ENCODE measurements at regions not wholly inside any gene's neighbourhood (a gene's known extent, or its start where the extent isn't known, plus 50 kb on each side); places are given as distances from the start of the nearest gene placed in this dataset.

DNA sequence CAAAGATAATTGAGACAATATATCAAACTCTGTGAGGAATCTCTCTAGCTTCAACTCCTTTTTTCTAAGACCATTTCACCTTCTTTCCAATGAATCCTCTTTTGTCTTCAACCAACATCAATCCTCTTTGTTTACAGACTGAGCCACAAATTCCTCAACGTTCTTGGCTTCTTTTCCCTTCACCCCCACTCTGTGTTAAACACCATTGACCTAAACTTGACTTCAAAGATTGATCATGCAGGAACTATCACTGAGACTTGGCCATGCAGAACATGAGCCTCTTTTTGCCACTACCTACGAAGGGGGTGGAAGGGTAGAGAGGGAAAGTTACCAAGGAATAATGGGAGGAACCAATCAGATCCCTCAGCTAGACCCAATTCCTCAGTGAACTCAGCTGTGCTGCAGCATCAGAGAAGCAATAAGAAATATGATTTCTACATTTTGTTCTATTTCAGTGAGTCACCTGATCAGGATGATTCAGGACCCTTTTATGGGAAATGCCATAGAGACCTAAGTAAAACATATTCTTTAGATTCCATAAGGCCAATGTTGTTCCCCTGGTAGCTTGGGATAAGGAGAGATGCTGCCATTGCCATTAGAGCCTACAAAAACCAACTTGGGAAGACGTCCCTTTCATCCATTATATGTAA lies 187.7 kb upstream of the RGMB start:
- no peak for DNase-seq (ENCODE audit: extremely low read depth, low read depth)
- TF ChIP-seq, protein P1, sequence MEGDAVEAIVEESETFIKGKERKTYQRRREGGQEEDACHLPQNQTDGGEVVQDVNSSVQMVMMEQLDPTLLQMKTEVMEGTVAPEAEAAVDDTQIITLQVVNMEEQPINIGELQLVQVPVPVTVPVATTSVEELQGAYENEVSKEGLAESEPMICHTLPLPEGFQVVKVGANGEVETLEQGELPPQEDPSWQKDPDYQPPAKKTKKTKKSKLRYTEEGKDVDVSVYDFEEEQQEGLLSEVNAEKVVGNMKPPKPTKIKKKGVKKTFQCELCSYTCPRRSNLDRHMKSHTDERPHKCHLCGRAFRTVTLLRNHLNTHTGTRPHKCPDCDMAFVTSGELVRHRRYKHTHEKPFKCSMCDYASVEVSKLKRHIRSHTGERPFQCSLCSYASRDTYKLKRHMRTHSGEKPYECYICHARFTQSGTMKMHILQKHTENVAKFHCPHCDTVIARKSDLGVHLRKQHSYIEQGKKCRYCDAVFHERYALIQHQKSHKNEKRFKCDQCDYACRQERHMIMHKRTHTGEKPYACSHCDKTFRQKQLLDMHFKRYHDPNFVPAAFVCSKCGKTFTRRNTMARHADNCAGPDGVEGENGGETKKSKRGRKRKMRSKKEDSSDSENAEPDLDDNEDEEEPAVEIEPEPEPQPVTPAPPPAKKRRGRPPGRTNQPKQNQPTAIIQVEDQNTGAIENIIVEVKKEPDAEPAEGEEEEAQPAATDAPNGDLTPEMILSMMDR (IDR thresholded peaks at IDR 0.05; ENCODE audit: low read depth, low read length): no peak

DNA sequence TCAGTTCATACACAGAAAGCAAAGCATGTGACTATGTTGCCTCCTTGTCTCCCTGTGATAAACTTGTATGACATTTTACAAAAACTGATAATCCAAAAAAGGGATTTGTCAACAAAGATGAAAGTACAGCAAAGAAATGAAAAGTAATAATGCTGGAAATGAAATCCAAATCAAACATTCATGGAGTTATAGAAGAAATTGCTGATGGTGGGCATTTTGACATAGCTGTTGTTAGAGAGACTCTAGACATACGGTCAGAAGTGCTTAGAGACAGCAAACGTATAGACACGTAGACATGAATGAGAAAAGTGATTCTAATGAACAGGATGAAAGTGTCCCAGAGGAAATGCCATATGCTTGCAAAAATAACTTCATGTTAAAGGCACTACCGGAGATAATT lies 186.9 kb upstream of the RGMB start:
- no peak for DNase-seq (ENCODE audit: extremely low read depth, low read depth)

DNA sequence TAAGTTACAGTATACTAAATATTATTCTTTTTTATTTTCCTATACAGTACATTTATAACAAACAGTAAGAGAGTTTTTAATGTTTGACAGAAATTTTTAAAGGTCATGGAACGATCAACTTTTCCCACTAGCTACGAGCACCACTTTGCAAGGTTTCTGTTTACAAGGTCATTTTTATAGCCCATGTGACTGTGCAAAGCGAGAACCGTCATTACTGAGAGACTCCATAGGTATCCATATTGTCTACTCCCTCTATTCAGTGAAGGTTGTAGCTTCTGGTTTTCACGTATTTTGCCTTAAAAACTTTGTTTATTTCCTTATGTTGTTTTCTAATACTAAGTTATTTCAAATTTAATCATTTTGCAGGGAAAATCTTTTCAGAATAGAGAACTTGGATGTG lies 186.3 kb upstream of the RGMB start:
- TF ChIP-seq, protein P1 (IDR thresholded peaks at IDR 0.05; ENCODE audit: low read depth, low read length): no peak
- no peak for DNase-seq (ENCODE audit: extremely low read depth, low read depth)

More for the DNA sequence above, 186.9 kb upstream of the RGMB start:
- TF ChIP-seq, protein P1 (IDR thresholded peaks at IDR 0.05; ENCODE audit: low read depth, low read length): no peak

DNA sequence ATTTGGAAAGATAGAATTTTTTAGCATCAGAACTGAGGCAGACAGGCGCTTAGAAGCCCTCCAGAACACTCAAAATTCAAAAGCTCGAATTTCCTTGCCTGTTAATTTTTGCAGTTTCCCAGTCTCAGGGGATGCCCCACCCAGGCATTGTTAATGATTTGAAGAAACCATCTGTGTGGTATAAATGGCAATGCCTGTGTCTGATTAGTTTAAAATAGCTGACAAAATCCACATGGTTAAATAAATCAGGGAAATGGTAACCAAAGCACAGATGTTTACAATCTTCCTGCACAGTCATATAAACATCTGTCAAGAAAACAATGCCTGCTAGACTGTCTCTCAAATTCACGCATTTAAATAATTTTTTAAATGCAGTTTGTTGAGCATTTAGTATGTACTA lies 185.2 kb upstream of the RGMB start:
- TF ChIP-seq, protein P1 (IDR thresholded peaks at IDR 0.05; ENCODE audit: low read depth, low read length): no peak
- peak; percentile 50 for DNase-seq (ENCODE audit: extremely low read depth, low read depth)

DNA sequence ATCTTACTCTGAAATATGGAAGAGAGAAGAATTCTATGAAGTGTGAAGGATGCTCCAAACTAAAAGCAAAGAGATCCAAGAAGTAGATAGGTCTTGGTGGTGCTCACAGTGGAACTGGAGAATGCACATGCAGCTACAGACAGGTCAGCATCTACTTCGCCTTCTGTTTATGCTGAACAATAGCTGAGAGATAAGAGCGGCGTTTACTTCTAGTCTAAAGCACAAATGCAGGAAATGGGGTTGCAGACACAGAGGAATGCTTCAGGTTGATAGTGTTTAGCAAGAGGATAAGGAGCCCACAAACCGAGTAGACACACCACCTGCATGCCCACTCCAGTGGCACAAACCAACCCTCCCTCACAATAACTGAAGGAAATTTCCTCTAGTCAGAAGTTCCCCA lies 180.0 kb upstream of the RGMB start:
- DNase-seq (ENCODE audit: extremely low read depth, low read depth): no peak
- TF ChIP-seq, protein P1 (IDR thresholded peaks at IDR 0.05; ENCODE audit: low read depth, low read length): no peak

DNA sequence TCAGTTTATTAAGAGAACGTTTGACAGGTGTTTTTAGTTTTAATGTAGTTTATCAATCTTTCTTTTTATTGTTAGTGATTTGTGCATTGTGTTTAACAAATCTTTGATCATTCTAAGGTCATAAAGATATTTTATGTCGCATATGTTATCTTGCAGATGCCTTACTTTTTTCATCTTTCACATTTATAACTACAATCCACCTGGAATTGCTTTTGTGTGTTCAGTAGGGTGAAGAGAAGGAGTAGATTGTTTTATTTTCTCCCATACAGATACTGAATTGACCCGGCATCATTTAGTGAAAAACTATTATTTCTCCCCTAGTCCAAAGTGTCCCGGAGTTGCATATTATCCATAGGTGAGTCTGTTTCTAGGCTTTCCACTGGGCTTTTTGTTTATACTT lies 179.4 kb upstream of the RGMB start:
- TF ChIP-seq, protein P1 (IDR thresholded peaks at IDR 0.05; ENCODE audit: low read depth, low read length): no peak
- DNase-seq (ENCODE audit: extremely low read depth, low read depth): no peak

DNA sequence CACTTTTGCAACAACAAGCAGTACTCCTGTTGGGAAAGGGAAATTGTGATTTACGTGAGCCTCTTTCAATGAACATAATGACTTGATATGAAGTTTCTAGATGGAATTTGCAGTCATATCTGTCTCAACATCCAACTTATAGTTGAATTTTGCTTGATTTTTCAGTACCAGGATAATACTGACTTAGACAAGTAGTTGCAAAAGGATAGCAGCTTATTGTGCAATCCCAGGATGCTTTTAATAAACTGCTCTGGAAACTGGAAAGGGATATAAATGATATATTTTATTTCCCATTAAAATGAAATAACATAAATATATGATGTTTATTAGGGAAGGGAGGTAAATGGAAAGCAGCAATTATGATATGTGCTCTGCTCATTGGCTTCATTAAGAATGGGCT lies 174.4 kb upstream of the RGMB start:
- no peak for DNase-seq (ENCODE audit: extremely low read depth, low read depth)
- TF ChIP-seq, protein P1 (IDR thresholded peaks at IDR 0.05; ENCODE audit: low read depth, low read length): no peak

Data from AG09319 (cell line).